Testis (tissue), 2 donors: ENCODE measurements at regions not wholly inside any gene's neighbourhood (a gene's known extent, or its start where the extent isn't known, plus 50 kb on each side); places are given as distances from the start of the nearest gene placed in this dataset.

Experiments
- CTCF ChIP-seq, 3 experiments: fragments of 450-650 bp in 2 of 3; fragments of 200-600 bp in 1 of 3; sonication (generic) in 1 of 3; IDR thresholded peaks; one replicate each; pipeline ENCODE4 v1.5.1; 2016 to 2019; ENCODE audit warnings: antibody characterized with exemption in 3 of 3, mild to moderate bottlenecking in 2 of 3, moderate library complexity in 1 of 3
- POLR2A ChIP-seq: fragments of 450-650 bp; IDR thresholded peaks from one replicate; pipeline ENCODE4 v1.6.1; 2017; ENCODE audit warnings: antibody characterized with exemption, mild to moderate bottlenecking, moderate library complexity

- TF ChIP-seq CTCF (IDR thresholded peaks at IDR 0.05) (no peak), POLR2A (no peak)
These were observed 166.4 kb downstream of the SALL1 start for GRCh38 chr16:50984688-50985087.
